Mesenchymal stem cell (in vitro differentiated cells and primary cell): ENCODE measurements at regions not wholly inside any gene's neighbourhood (a gene's known extent, or its start where the extent isn't known, plus 50 kb on each side); places are given as distances from the start of the nearest gene placed in this dataset.

Experiments
- DNase-seq: peaks from one replicate; pipeline ENCODE4 v3.0.0-alpha.2; 2013
- H2AFZ ChIP-seq: one replicate; pipeline ENCODE4 v1.6.1; 2013; ENCODE audit warnings: low read depth, mild to moderate bottlenecking, control low read depth, inconsistent platforms, low read length, moderate library complexity
- H2AK5ac ChIP-seq: 2 replicates; pipeline ENCODE4 v1.6.1; 2013; ENCODE audit warnings: low read length, moderate library complexity, mild to moderate bottlenecking, inconsistent platforms; ENCODE audit not compliant: severe bottlenecking
- H2BK120ac ChIP-seq: one replicate; pipeline ENCODE4 v1.6.1; 2013; ENCODE audit warnings: low read depth, mild to moderate bottlenecking, inconsistent platforms, low read length, moderate library complexity
- H2BK12ac ChIP-seq, 2 experiments: one replicate each; pipeline ENCODE4 v1.6.1; 2013; ENCODE audit warnings: inconsistent platforms in 2 of 2, low read length in 2 of 2, mild to moderate bottlenecking in 2 of 2, moderate library complexity in 2 of 2, control low read depth in 1 of 2
- H2BK15ac ChIP-seq: one replicate; pipeline ENCODE4 v1.6.1; 2013; ENCODE audit warnings: mild to moderate bottlenecking, low read depth, inconsistent platforms; ENCODE audit not compliant: poor library complexity, severe bottlenecking
- H2BK5ac ChIP-seq: 2 replicates; pipeline ENCODE4 v1.6.1; 2013; ENCODE audit warnings: low read depth, mild to moderate bottlenecking, low read length, control low read depth, inconsistent platforms; ENCODE audit not compliant: poor library complexity, severe bottlenecking
- H3K14ac ChIP-seq, 2 experiments: one replicate each; pipeline ENCODE4 v1.6.1; 2013; ENCODE audit warnings: inconsistent platforms in 2 of 2, low read length in 2 of 2, control low read depth in 1 of 2, mild to moderate bottlenecking in 1 of 2, moderate library complexity in 1 of 2
- H3K18ac ChIP-seq, 2 experiments: one replicate each; pipeline ENCODE4 v1.6.1; 2013; ENCODE audit warnings: inconsistent platforms in 2 of 2, low read length in 2 of 2, control low read depth in 1 of 2, low read depth in 1 of 2, mild to moderate bottlenecking in 1 of 2
- H3K23ac ChIP-seq, 2 experiments: one replicate each; pipeline ENCODE4 v1.6.1; 2013; ENCODE audit warnings: inconsistent platforms in 2 of 2, low read length in 2 of 2, mild to moderate bottlenecking in 2 of 2, moderate library complexity in 2 of 2, control low read depth in 1 of 2
- H3K27ac ChIP-seq: 2 replicates; pipeline ENCODE4 v1.5.1; 2013; ENCODE audit warnings: mild to moderate bottlenecking, moderate library complexity, low read length, control low read depth, inconsistent platforms; ENCODE audit not compliant: poor library complexity, severe bottlenecking
- H3K27me3 ChIP-seq, 2 experiments: 2 replicates each; pipeline versions ENCODE4 v1.6.1 to v1.7.0; 2013; ENCODE audit warnings: low read length in 2 of 2, mild to moderate bottlenecking in 2 of 2, moderate library complexity in 2 of 2, control low read depth in 1 of 2, inconsistent platforms in 1 of 2; ENCODE audit not compliant: control insufficient read depth in 1 of 2, insufficient read depth in 1 of 2
- H3K36me3 ChIP-seq, 2 experiments: 2 replicates each; pipeline versions ENCODE4 v1.6.1 to v1.7.0; 2013; ENCODE audit warnings: low read length in 2 of 2, control low read depth in 1 of 2, inconsistent platforms in 1 of 2, low read depth in 1 of 2, mild to moderate bottlenecking in 1 of 2; ENCODE audit not compliant: insufficient read depth in 2 of 2, control insufficient read depth in 1 of 2
- H3K4ac ChIP-seq, 2 experiments: one replicate each; pipeline ENCODE4 v1.6.1; 2013; ENCODE audit warnings: inconsistent platforms in 2 of 2, low read length in 2 of 2, mild to moderate bottlenecking in 2 of 2, moderate library complexity in 2 of 2, control low read depth in 1 of 2, low read depth in 1 of 2
- H3K4me1 ChIP-seq: 2 replicates; pipeline ENCODE4 v1.6.1; 2013; ENCODE audit warnings: low read depth, low read length, control low read depth; ENCODE audit not compliant: control insufficient read depth, insufficient read depth
- H3K4me2 ChIP-seq: 2 replicates; pipeline ENCODE4 v1.6.1; 2013; ENCODE audit warnings: low read length, mild to moderate bottlenecking, inconsistent platforms; ENCODE audit not compliant: poor library complexity, severe bottlenecking
- H3K4me3 ChIP-seq, 2 experiments: 2 replicates each; pipeline versions ENCODE4 v1.5.1 to v1.7.0; 2013; ENCODE audit warnings: low read length in 2 of 2, mild to moderate bottlenecking in 2 of 2, control low read depth in 1 of 2, low read depth in 1 of 2; ENCODE audit not compliant: insufficient read depth in 1 of 2
- H3K79me1 ChIP-seq: replicated peaks from 2 replicates; pipeline ENCODE4 v1.6.1; 2013; ENCODE audit warnings: mild to moderate bottlenecking, control low read depth, low read length, inconsistent platforms; ENCODE audit not compliant: poor library complexity, severe bottlenecking
- H3K9ac ChIP-seq: 2 replicates; pipeline ENCODE4 v1.7.0; 2013; ENCODE audit warnings: mild to moderate bottlenecking, low read length, moderate library complexity
- H3K9me3 ChIP-seq: 2 replicates; pipeline ENCODE4 v1.7.0; 2013; ENCODE audit warnings: mild to moderate bottlenecking, low read length; ENCODE audit not compliant: control insufficient read depth
- H4K8ac ChIP-seq: one replicate; pipeline ENCODE4 v1.6.1; 2013; ENCODE audit warnings: inconsistent platforms, mild to moderate bottlenecking, low read length, moderate library complexity
- H4K91ac ChIP-seq: one replicate; pipeline ENCODE4 v1.6.1; 2013; ENCODE audit warnings: mild to moderate bottlenecking, low read length, inconsistent platforms
- WGBS: methylation state at CpG from one replicate; pipeline ENCODE4 v1.1.7; 2013; ENCODE audit warnings: mixed read lengths; 5-methylcytosine and 5-hydroxymethylcytosine counted together

- DNase-seq = no peak
- Histone ChIP-seq H3K4me3 (no peak overlapping the region), H3K36me3 (no peaks in the 10 kb centered on the region), H2AK5ac (no peak overlapping the region), H3K18ac (no peak overlapping the region), H4K91ac (no peak overlapping the region), H2BK12ac (no peak overlapping the region), H3K79me1 (no peaks in the 10 kb centered on the region), H3K23ac (no peak overlapping the region), H3K9me3 (peaks cover 7% of the 10 kb centered on the region), H2AFZ (no peak overlapping the region), H2BK15ac (no peak overlapping the region), H3K14ac (no peak overlapping the region), H2BK5ac (no peak overlapping the region), H2BK120ac (no peak overlapping the region), H3K27ac (no peak overlapping the region), H3K4me2 (no peak overlapping the region), H3K27me3 (peaks cover 0 to 4% of the 10 kb centered on the region in 2 experiments), H4K8ac (no peak overlapping the region), H3K9ac (no peak overlapping the region), H3K4me1 (no peaks in the 10 kb centered on the region), H3K4ac (no peak overlapping the region)
- WGBS = 81% methylated on average over 5 of the region's 5 CpGs
Measured at GRCh38 chr2:23211987-23212583, 172.9 kb upstream of the KLHL29 start.

GRCh38 chr2:23213196-23213595 lies 171.8 kb upstream of the KLHL29 start:
- Histone ChIP-seq H3K9me3 (peaks cover 7% of the 10 kb centered on the region), H3K4me1 (no peaks in the 10 kb centered on the region), H4K91ac (no peak overlapping the region), H2AFZ (no peak overlapping the region), H3K9ac (no peak overlapping the region), H2BK120ac (no peak overlapping the region), H2BK5ac (no peak overlapping the region), H2BK15ac (no peak overlapping the region), H2BK12ac (no peak overlapping the region), H2AK5ac (no peak overlapping the region), H3K14ac (no peak overlapping the region), H3K27ac (no peak overlapping the region), H3K4ac (no peak overlapping the region), H3K36me3 (no peaks in the 10 kb centered on the region), H3K79me1 (no peaks in the 10 kb centered on the region), H3K4me2 (no peak overlapping the region), H3K4me3 (no peak overlapping the region), H4K8ac (no peak overlapping the region), H3K23ac (no peak overlapping the region), H3K18ac (no peak overlapping the region), H3K27me3 (peaks cover 0 to 3% of the 10 kb centered on the region in 2 experiments)
- 93% methylated on average over 7 of the region's 7 CpGs for WGBS
- no peak for DNase-seq

- H2BK15ac ChIP-seq = no peak overlapping the region
- no peaks in the 10 kb centered on the region for H3K79me1 ChIP-seq
- WGBS = 98% methylated on average over 3 of the region's 3 CpGs
- H2BK5ac ChIP-seq = no peak overlapping the region
- H3K4ac ChIP-seq = no peak overlapping the region
- no peak overlapping the region for H3K27ac ChIP-seq
- H2AK5ac ChIP-seq = no peak overlapping the region
- no peaks in the 10 kb centered on the region for H3K36me3 ChIP-seq
- H3K9ac ChIP-seq = no peak overlapping the region
- H4K8ac ChIP-seq = no peak overlapping the region
- H3K14ac ChIP-seq = no peak overlapping the region
- H3K23ac ChIP-seq = no peak overlapping the region
- no peak overlapping the region for H2BK12ac ChIP-seq
- DNase-seq = no peak
- H4K91ac ChIP-seq = no peak overlapping the region
- H3K27me3 ChIP-seq = peaks cover 0 to 2% of the 10 kb centered on the region in 2 experiments
- H3K4me2 ChIP-seq = no peak overlapping the region
- H3K4me3 ChIP-seq = no peak overlapping the region
- no peak overlapping the region for H2BK120ac ChIP-seq
- peaks cover 7% of the 10 kb centered on the region for H3K9me3 ChIP-seq
- no peak overlapping the region for H3K18ac ChIP-seq
- no peak overlapping the region for H2AFZ ChIP-seq
- H3K4me1 ChIP-seq = no peaks in the 10 kb centered on the region
Measured at GRCh38 chr2:23215016-23215415, 170.0 kb upstream of the KLHL29 start.

GRCh38 chr2:23219666-23220065 lies 165.3 kb upstream of the KLHL29 start:
- Histone ChIP-seq H3K4me2 (no peak overlapping the region), H3K18ac (no peak overlapping the region), H3K9me3 (peaks cover 7% of the 10 kb centered on the region), H2BK120ac (no peak overlapping the region), H2AK5ac (no peak overlapping the region), H3K27ac (no peak overlapping the region), H4K8ac (no peak overlapping the region), H3K9ac (no peak overlapping the region), H2BK12ac (no peak overlapping the region), H3K36me3 (no peaks in the 10 kb centered on the region), H3K27me3 (peaks cover 0 to 5% of the 10 kb centered on the region in 2 experiments), H2BK5ac (no peak overlapping the region), H4K91ac (no peak overlapping the region), H3K79me1 (no peaks in the 10 kb centered on the region), H3K14ac (no peak overlapping the region), H3K4me3 (no peak overlapping the region), H3K4ac (no peak overlapping the region), H2BK15ac (no peak overlapping the region), H3K4me1 (no peaks in the 10 kb centered on the region), H3K23ac (no peak overlapping the region), H2AFZ (no peak overlapping the region)
- no peak for DNase-seq
- WGBS = 64% methylated on average over 4 of the region's 4 CpGs
